Heart left ventricle (tissue), 16 donors: ENCODE measurements at regions not wholly inside any gene's neighbourhood (a gene's known extent, or its start where the extent isn't known, plus 50 kb on each side); places are given as distances from the start of the nearest gene placed in this dataset.

Experiments used
- ATAC-seq, 4 donors: fragments of 200-7000 bp; cut with Tn5 transposase; one replicate each; pipeline ENCODE4 v1.9.1; 2020 to 2022; ENCODE audit warnings: moderate library complexity in 4 of 4, mild to moderate bottlenecking in 3 of 4, moderate number of reproducible peaks in 1 of 4
- DNase-seq, 5 donors: peaks; one replicate each; pipeline ENCODE4 v3.0.0-alpha.2; 2020
- H3K27ac ChIP-seq, 12 donors: fragments of 200-600 bp; sonication (generic) in 4 of 12; one replicate each; pipeline versions ENCODE4 v1.5.0 to v1.8.0; 2016 to 2022; ENCODE audit warnings: mild to moderate bottlenecking in 2 of 12
- H3K27me3 ChIP-seq, 9 donors: fragments of 200-600 bp; sonication (generic) in 2 of 9; one replicate each; pipeline versions ENCODE4 v1.5.1 to v1.8.0; 2016 to 2022; ENCODE audit warnings: mild to moderate bottlenecking in 3 of 9
- H3K36me3 ChIP-seq, 9 donors: fragments of 200-600 bp; sonication (generic) in 2 of 9; one replicate each; pipeline versions ENCODE4 v1.5.0 to v1.8.0; 2018 to 2022; ENCODE audit warnings: mild to moderate bottlenecking in 2 of 9
- H3K4me1 ChIP-seq, 12 donors: fragments of 200-600 bp; sonication (generic) in 4 of 12; one replicate each; pipeline versions ENCODE4 v1.5.0 to v1.8.0; 2016 to 2022; ENCODE audit warnings: mild to moderate bottlenecking in 3 of 12
- H3K4me3 ChIP-seq, 12 donors: fragments of 200-600 bp; sonication (generic) in 4 of 12; one replicate each; pipeline versions ENCODE4 v1.5.0 to v1.8.0; 2017 to 2022; ENCODE audit warnings: mild to moderate bottlenecking in 9 of 12, moderate library complexity in 4 of 12
- H3K9me3 ChIP-seq, 12 donors: fragments of 200-600 bp; sonication (generic) in 4 of 12; one replicate each; pipeline versions ENCODE4 v1.5.0 to v1.8.0; 2016 to 2022; ENCODE audit warnings: mild to moderate bottlenecking in 1 of 12
- CTCF ChIP-seq, 12 donors: fragments of 200-600 bp; sonication (generic) in 4 of 12; IDR thresholded peaks; one replicate each; pipeline versions ENCODE4 v1.5.0 to v1.8.0; 2018 to 2022; ENCODE audit warnings: antibody characterized with exemption in 12 of 12, mild to moderate bottlenecking in 5 of 12
- POLR2A ChIP-seq, 2 donors: fragments of 450-650 bp; IDR thresholded peaks; one replicate each; pipeline ENCODE4 v1.6.1; 2017; ENCODE audit warnings: antibody characterized with exemption in 2 of 2, mild to moderate bottlenecking in 2 of 2, moderate library complexity in 2 of 2
- WGBS, 4 donors: extraction: QIAGEN DNeasy Blood & Tissue Kit in 2 of 4; methylation state at CpG; one replicate each; pipeline versions ENCODE4 v1.1.5 to v1.1.7; 2013 to 2018; 5-methylcytosine and 5-hydroxymethylcytosine counted together
- intact Hi-C, 10 donors: fragments of 100-400 bp; cut with DNase I; formaldehyde crosslinking; loops; one replicate each; pipeline versions ENCODE4 v1.11.1 to v1.14.2; 2022
- donor health status: ischemic (EF 13 %, LVEDD 7.1; RV severe dilation, severe dysfunction).
- donor health status: healthy with polysubstance abuse.
- donor health status: DM: no; HTN: yes; CAD: no.
- donor health status: DM: no; HTN: no; CAD: no.
- donor health status: ischemic (EF 25% LVEDD 6.9; RV normal size, moderate dysfunction).
- donor health status: ischemic (EF 25% LVEDD 5.7; RV mildly dilated, moderate dysfunction).
- donor health status: healthy.
- donor health status: DM: yes; HTN: yes; CAD: no.
- donor health status: ischemic (EF 35%, LVEDD 5.7; RV mildly dilated, moderate dysfunction).
- donor health status: nonischemic (EF 11% LVEDD 7.7; RV severe dilation, severe dysfunction).
- donor health status: DM: yes; HTN: yes; CAD: no.
- donor health status: PGD.
- donor health status: ischemic (EF 29% LVEDD 5.4; RV normal size, mild dysfunction).
- donor health status: nonischemic (EF 23%, LVEDD 6.1; RV moderate dilation, normal function).

DNA sequence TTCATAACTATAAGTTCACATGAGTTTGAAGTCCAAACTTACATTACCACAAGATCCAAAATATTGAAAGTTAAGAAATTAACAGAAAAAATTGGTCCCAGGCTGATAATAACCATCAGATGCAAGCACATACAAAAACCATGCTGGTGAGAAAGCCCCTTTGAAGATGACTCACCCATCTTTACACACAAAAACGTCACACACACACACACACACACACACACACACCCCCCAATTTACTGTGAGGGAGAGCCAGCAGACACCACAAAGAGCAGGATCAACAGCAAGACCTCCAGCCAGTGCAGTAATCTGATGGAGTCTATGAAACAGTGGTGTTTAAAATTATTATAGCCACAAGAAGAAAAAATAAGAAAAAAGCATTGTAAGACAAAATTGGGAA lies 50.1 kb upstream of the DRGX start:
- Histone ChIP-seq H3K9me3 (peaks cover 0 to 31% (median 11%) of the 10 kb centered on the region in 12 donors), H3K4me1 (no peaks in the 10 kb centered on the region), H3K36me3 (no peaks in the 10 kb centered on the region), H3K4me3 (no peak overlapping the region), H3K27me3 (no peaks in the 10 kb centered on the region), H3K27ac (no peak overlapping the region)
- ATAC-seq (no peak), DNase-seq (no peak)
- no peak for TF ChIP-seq CTCF (IDR thresholded peaks at IDR 0.05)
- no peak for TF ChIP-seq POLR2A (IDR thresholded peaks at IDR 0.05)
- intact Hi-C loops: no loop called here
- WGBS, 4 donors: 32 to 55% (median 42%) methylated on average over 1 of the region's 1 CpG
